SK-N-SH (cell line): ENCODE measurements at regions not wholly inside any gene's neighbourhood (a gene's known extent, or its start where the extent isn't known, plus 50 kb on each side); places are given as distances from the start of the nearest gene placed in this dataset.

ENCODE experiments used
- CTCF ChIA-PET: fragments of 300-600, 350-600 bp; formaldehyde crosslinking; extraction: SDS; loops from one replicate; lab custom pipeline; 2021; lab: Yijun Ruan, JAX
- POLR2A ChIA-PET: fragments of 350-600 bp; sonication (Branson Sonifier 250); formaldehyde crosslinking; extraction: SDS; loops from one replicate; lab custom pipeline; 2020; ENCODE audit warnings: antibody characterized with exemption, inconsistent platforms; lab: Yijun Ruan, JAX
- DNase-seq: peaks from one replicate; pipeline ENCODE4 v3.0.0; 2012
- H2AFZ ChIP-seq: fragments of 200-600 bp; sonication (generic); 2 replicates; pipeline ENCODE4 v1.8.1; 2016; ENCODE audit warnings: antibody characterized with exemption, mild to moderate bottlenecking, low read depth
- H3F3A ChIP-seq: fragments of 200-600 bp; sonication (generic); replicated peaks from 2 replicates; pipeline ENCODE3; 2016; ENCODE audit warnings: antibody characterized with exemption, mild to moderate bottlenecking; ENCODE audit not compliant: insufficient read depth
- H3K27ac ChIP-seq, 2 experiments: fragments of 200-500 bp in 1 of 2; fragments of 200-600 bp in 1 of 2; sonication (Bioruptor generic) in 1 of 2; sonication (generic), shearing (Covaris generic) in 1 of 2; 2 replicates each; pipeline versions ENCODE4 v1.5.1 to v1.6.1; 2014 to 2016; ENCODE audit warnings: low read depth in 2 of 2, inconsistent platforms in 1 of 2, low read length in 1 of 2, mild to moderate bottlenecking in 1 of 2, mixed read lengths in 1 of 2
- H3K27me3 ChIP-seq: fragments of 200-600 bp; sonication (generic), shearing (Covaris generic); 2 replicates; pipeline ENCODE4 v1.6.1; 2016; ENCODE audit warnings: mixed run types; ENCODE audit not compliant: insufficient read depth
- H3K36me3 ChIP-seq, 2 experiments: fragments of 200-500 bp in 1 of 2; fragments of 200-600 bp in 1 of 2; sonication (Bioruptor generic) in 1 of 2; sonication (generic) in 1 of 2; replicated peaks in 1 of 2; 2 replicates each; pipeline versions ENCODE3 to v1.5.1; 2014 to 2016; ENCODE audit warnings: low read length in 1 of 2, mild to moderate bottlenecking in 1 of 2; ENCODE audit not compliant: insufficient read depth in 2 of 2, control insufficient read depth in 1 of 2
- H3K4me1 ChIP-seq, 2 experiments: fragments of 200-500 bp in 1 of 2; fragments of 200-600 bp in 1 of 2; sonication (Bioruptor generic) in 1 of 2; sonication (generic), shearing (Covaris generic) in 1 of 2; 2 replicates each; pipeline versions ENCODE4 v1.5.1 to v1.6.1; 2014 to 2016; ENCODE audit warnings: low read depth in 1 of 2, low read length in 1 of 2, mixed run types in 1 of 2; ENCODE audit not compliant: insufficient read depth in 2 of 2, control insufficient read depth in 1 of 2
- H3K4me2 ChIP-seq: fragments of 200-600 bp; sonication (generic), shearing (Covaris generic); 2 replicates; pipeline ENCODE4 v1.6.1; 2017; ENCODE audit warnings: mixed run types
- H3K4me3 ChIP-seq, 2 experiments: fragments of 200-500 bp in 1 of 2; fragments of 200-600 bp in 1 of 2; sonication (Bioruptor generic) in 1 of 2; sonication (generic), shearing (Covaris generic) in 1 of 2; 2 replicates each; pipeline versions ENCODE4 v1.5.1 to v1.8.1; 2014 to 2016; ENCODE audit warnings: low read depth in 2 of 2, inconsistent platforms in 1 of 2, low read length in 1 of 2, mild to moderate bottlenecking in 1 of 2, mixed read lengths in 1 of 2, moderate library complexity in 1 of 2
- H3K79me2 ChIP-seq: fragments of 200-600 bp; sonication (generic); 2 replicates; pipeline ENCODE4 v1.8.1; 2017; ENCODE audit warnings: mild to moderate bottlenecking; ENCODE audit not compliant: insufficient read depth
- H3K9ac ChIP-seq: fragments of 200-600 bp; sonication (generic); 2 replicates; pipeline ENCODE4 v1.6.1; 2017; ENCODE audit warnings: mixed run types
- H3K9me2 ChIP-seq: fragments of 200-600 bp; sonication (generic); 2 replicates; pipeline ENCODE4 v1.6.1; 2017; ENCODE audit warnings: mixed run types
- H3K9me3 ChIP-seq: fragments of 200-600 bp; sonication (generic); 2 replicates; pipeline ENCODE4 v1.6.1; 2017; ENCODE audit warnings: mixed run types, mild to moderate bottlenecking, moderate library complexity
- H4K20me1 ChIP-seq: fragments of 200-600 bp; sonication (generic); 2 replicates; pipeline ENCODE4 v1.6.1; 2017; ENCODE audit warnings: mild to moderate bottlenecking, mixed run types; ENCODE audit not compliant: insufficient read depth
- CHD2 ChIP-seq: fragments of 150-350 bp; IDR thresholded peaks from 2 replicates; pipeline ENCODE4 v1.6.1; 2018; ENCODE audit warnings: low read length; ENCODE audit not compliant: partially characterized antibody
- ELF1 ChIP-seq: IDR thresholded peaks from 2 replicates; pipeline ENCODE4 v1.4.0; 2012
- EP300 ChIP-seq, 2 experiments: IDR thresholded peaks; 2 replicates each; pipeline versions ENCODE4 v1.4.0 to v1.6.1; 2012; ENCODE audit warnings: borderline replicate concordance in 1 of 2, low read depth in 1 of 2, low read length in 1 of 2
- EZH2phosphoT487 ChIP-seq: fragments of 200-600 bp; sonication (generic); IDR thresholded peaks from 2 replicates; pipeline ENCODE4 v1.6.1; 2017; ENCODE audit warnings: low read depth, mixed run types, mild to moderate bottlenecking, antibody characterized with exemption, moderate library complexity, borderline replicate concordance
- FOSL2 ChIP-seq: IDR thresholded peaks from 2 replicates; pipeline ENCODE4 v1.4.0; 2012; ENCODE audit warnings: low read depth, mild to moderate bottlenecking, moderate library complexity, borderline replicate concordance
- IRF3 ChIP-seq: fragments of 150-350 bp; IDR thresholded peaks from 2 replicates; pipeline ENCODE4 v1.6.1; 2016; ENCODE audit warnings: mild to moderate bottlenecking, low read depth, low read length
- MAX ChIP-seq: IDR thresholded peaks from 2 replicates; pipeline ENCODE4 v1.4.0; 2012; ENCODE audit warnings: low read depth
- MEF2A ChIP-seq: IDR thresholded peaks from 2 replicates; pipeline ENCODE4 v1.4.0; 2012; ENCODE audit warnings: low read depth, borderline replicate concordance
- MXI1 ChIP-seq: IDR thresholded peaks from 2 replicates; pipeline ENCODE4 v1.6.1; 2012; ENCODE audit warnings: mild to moderate bottlenecking, low read depth, low read length, improper control_type of control experiment
- NFIC ChIP-seq: IDR thresholded peaks from 2 replicates; pipeline ENCODE4 v1.4.0; 2012; ENCODE audit warnings: borderline replicate concordance
- NRF1 ChIP-seq: IDR thresholded peaks from 2 replicates; pipeline ENCODE4 v1.6.1; 2012; ENCODE audit warnings: low read depth, mild to moderate bottlenecking, low read length
- POLR2AphosphoS5 ChIP-seq: IDR thresholded peaks from 2 replicates; pipeline ENCODE4 v1.6.1; 2012; ENCODE audit warnings: low read depth, low read length
- RAD21 ChIP-seq: IDR thresholded peaks from 2 replicates; pipeline ENCODE4 v1.6.1; 2012; ENCODE audit warnings: mild to moderate bottlenecking, low read length
- RCOR1 ChIP-seq: fragments of 150-350 bp; IDR thresholded peaks from 2 replicates; pipeline ENCODE4 v1.6.1; 2017; ENCODE audit warnings: antibody characterized with exemption, low read length
- REST ChIP-seq: IDR thresholded peaks from 2 replicates; pipeline ENCODE4 v1.6.1; 2012; ENCODE audit warnings: mild to moderate bottlenecking, low read depth, low read length, moderate library complexity
- SIN3A ChIP-seq: IDR thresholded peaks from 2 replicates; pipeline ENCODE4 v1.6.1; 2012; ENCODE audit warnings: low read depth, mild to moderate bottlenecking, low read length, moderate library complexity, borderline replicate concordance
- SMC3 ChIP-seq: IDR thresholded peaks from 2 replicates; pipeline ENCODE4 v1.6.1; 2012; ENCODE audit warnings: low read depth, low read length, improper control_type of control experiment
- TAF1 ChIP-seq: IDR thresholded peaks from 2 replicates; pipeline ENCODE4 v1.6.1; 2012; ENCODE audit warnings: low read depth, mild to moderate bottlenecking, low read length, moderate library complexity, borderline replicate concordance
- TCF12 ChIP-seq: IDR thresholded peaks from 2 replicates; pipeline ENCODE4 v1.4.0; 2012
- TEAD4 ChIP-seq: IDR thresholded peaks from 2 replicates; pipeline ENCODE4 v1.4.0; 2012; ENCODE audit warnings: mild to moderate bottlenecking, borderline replicate concordance; ENCODE audit not compliant: insufficient read depth
- WGBS: methylation state at CpG from one replicate; pipeline ENCODE4 v1.1.6; 2017; ENCODE audit warnings: low lambda C conversion rate; 5-methylcytosine and 5-hydroxymethylcytosine counted together
- TF ChIP-seq, protein P1 (sequence below): IDR thresholded peaks from 2 replicates; pipeline ENCODE4 v1.4.0; 2012; ENCODE audit warnings: low read depth, borderline replicate concordance
- TF ChIP-seq, protein P2 (sequence below): fragments of 200-600 bp; sonication (generic); IDR thresholded peaks from 2 replicates; pipeline ENCODE4 v1.6.1; 2017; ENCODE audit warnings: antibody characterized with exemption, mild to moderate bottlenecking, moderate library complexity

DNA sequence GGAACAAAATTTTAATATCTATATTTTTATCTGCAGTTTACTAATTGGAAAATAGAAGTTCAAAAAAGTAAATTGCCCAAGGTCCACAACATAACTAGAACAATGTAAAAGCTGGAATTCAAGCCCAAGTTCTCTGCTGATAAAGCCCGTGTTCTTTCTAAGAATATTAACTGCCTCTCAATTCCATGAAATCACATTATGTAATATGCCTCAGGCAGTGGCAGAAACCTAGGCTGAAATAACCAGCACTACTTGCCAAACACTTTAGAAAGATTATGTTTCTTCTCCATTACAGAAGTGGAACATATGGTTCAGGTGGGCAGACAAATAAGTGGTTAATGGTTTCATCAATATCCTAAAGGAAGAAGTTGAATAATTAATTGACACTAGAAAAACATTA, 56.7 kb upstream of the ADGRL3 start:
- Histone ChIP-seq H3K27ac (no peak overlapping the region), H2AFZ (no peak overlapping the region), H3K27me3 (no peaks in the 10 kb centered on the region), H3K36me3 (no peaks in the 10 kb centered on the region), H3K4me3 (no peak overlapping the region), H3F3A (no peaks in the 10 kb centered on the region), H4K20me1 (no peaks in the 10 kb centered on the region), H3K4me1 (no peaks in the 10 kb centered on the region), H3K9me2 (no peaks in the 10 kb centered on the region), H3K4me2 (no peak overlapping the region), H3K9ac (no peak overlapping the region), H3K79me2 (no peaks in the 10 kb centered on the region), H3K9me3 (no peaks in the 10 kb centered on the region)
- ChIA-PET POLR2A (no interaction called here), CTCF (no interaction called here)
- TF ChIP-seq POLR2AphosphoS5 (no peak), SIN3A (no peak), TCF12 (no peak), MAX (no peak), RCOR1 (no peak), EP300 (IDR thresholded peaks at IDR 0.05; ENCODE audit: borderline replicate concordance in 1 of 2, low read depth in 1 of 2, low read length in 1 of 2) (no peak), TAF1 (no peak), ELF1 (no peak), NFIC (no peak), FOSL2 (no peak), IRF3 (no peak), MEF2A (no peak), TEAD4 (no peak), NRF1 (no peak), EZH2phosphoT487 (no peak), MXI1 (no peak), CHD2 (no peak)
- TF ChIP-seq, protein P1, sequence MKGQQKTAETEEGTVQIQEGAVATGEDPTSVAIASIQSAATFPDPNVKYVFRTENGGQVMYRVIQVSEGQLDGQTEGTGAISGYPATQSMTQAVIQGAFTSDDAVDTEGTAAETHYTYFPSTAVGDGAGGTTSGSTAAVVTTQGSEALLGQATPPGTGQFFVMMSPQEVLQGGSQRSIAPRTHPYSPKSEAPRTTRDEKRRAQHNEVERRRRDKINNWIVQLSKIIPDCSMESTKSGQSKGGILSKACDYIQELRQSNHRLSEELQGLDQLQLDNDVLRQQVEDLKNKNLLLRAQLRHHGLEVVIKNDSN, result no peak
- no peak for DNase-seq
- WGBS, result 9% methylated on average over 1 of the region's 1 CpG

- ChIA-PET POLR2A (no interaction called here), CTCF (no interaction called here)
- Histone ChIP-seq H3K79me2 (no peaks in the 10 kb centered on the region), H3K36me3 (no peaks in the 10 kb centered on the region), H3K4me2 (no peak overlapping the region), H3K9me3 (no peaks in the 10 kb centered on the region), H3K4me3 (no peak overlapping the region), H3K27ac (no peak overlapping the region), H2AFZ (no peak overlapping the region), H3K9me2 (no peaks in the 10 kb centered on the region), H3F3A (no peaks in the 10 kb centered on the region), H3K27me3 (no peaks in the 10 kb centered on the region), H3K9ac (no peak overlapping the region), H3K4me1 (no peaks in the 10 kb centered on the region), H4K20me1 (no peaks in the 10 kb centered on the region)
- DNase-seq, result no peak
- TF ChIP-seq FOSL2, result no peak
- no peak for TF ChIP-seq TCF12
- TF ChIP-seq, protein P2, sequence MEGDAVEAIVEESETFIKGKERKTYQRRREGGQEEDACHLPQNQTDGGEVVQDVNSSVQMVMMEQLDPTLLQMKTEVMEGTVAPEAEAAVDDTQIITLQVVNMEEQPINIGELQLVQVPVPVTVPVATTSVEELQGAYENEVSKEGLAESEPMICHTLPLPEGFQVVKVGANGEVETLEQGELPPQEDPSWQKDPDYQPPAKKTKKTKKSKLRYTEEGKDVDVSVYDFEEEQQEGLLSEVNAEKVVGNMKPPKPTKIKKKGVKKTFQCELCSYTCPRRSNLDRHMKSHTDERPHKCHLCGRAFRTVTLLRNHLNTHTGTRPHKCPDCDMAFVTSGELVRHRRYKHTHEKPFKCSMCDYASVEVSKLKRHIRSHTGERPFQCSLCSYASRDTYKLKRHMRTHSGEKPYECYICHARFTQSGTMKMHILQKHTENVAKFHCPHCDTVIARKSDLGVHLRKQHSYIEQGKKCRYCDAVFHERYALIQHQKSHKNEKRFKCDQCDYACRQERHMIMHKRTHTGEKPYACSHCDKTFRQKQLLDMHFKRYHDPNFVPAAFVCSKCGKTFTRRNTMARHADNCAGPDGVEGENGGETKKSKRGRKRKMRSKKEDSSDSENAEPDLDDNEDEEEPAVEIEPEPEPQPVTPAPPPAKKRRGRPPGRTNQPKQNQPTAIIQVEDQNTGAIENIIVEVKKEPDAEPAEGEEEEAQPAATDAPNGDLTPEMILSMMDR, result no peak
- no peak for TF ChIP-seq POLR2AphosphoS5
- no peak for TF ChIP-seq RAD21
- no peak for TF ChIP-seq REST
- TF ChIP-seq SMC3, result no peak
Observed at GRCh38 chr4:61149278-61149677, 50.8 kb upstream of the ADGRL3 start.
